Cardiac muscle cell (in vitro differentiated cells and primary cell): ENCODE measurements at regions not wholly inside any gene's neighbourhood (a gene's known extent, or its start where the extent isn't known, plus 50 kb on each side); places are given as distances from the start of the nearest gene placed in this dataset.
A peak's percentile ranks its signal among the peaks of the same experiment; 100 is the strongest.

Experiments
- DNase-seq, 2 donors: peaks; one replicate each; pipeline versions ENCODE4 v3.0.0 to v3.0.0-alpha.2; 2010 to 2017; ENCODE audit warnings: low read depth in 1 of 2, low spot score in 1 of 2
- H3K27ac ChIP-seq: fragments of 200-600 bp; sonication (generic); 2 replicates; pipeline ENCODE4 v1.5.1; 2016
- H3K27me3 ChIP-seq: fragments of 200-600 bp; sonication (generic); 2 replicates; pipeline ENCODE4 v1.6.0; 2016; ENCODE audit warnings: control low read depth
- H3K36me3 ChIP-seq: fragments of 200-600 bp; sonication (generic); 2 replicates; pipeline ENCODE4 v1.5.1; 2016; ENCODE audit warnings: control low read depth
- H3K4me1 ChIP-seq: fragments of 200-600 bp; sonication (generic); 2 replicates; pipeline ENCODE4 v1.8.1; 2017; ENCODE audit warnings: low read depth, mild to moderate bottlenecking, mixed run types
- H3K4me3 ChIP-seq: fragments of 200-600 bp; sonication (generic); 2 replicates; pipeline ENCODE4 v1.5.1; 2016; ENCODE audit warnings: mild to moderate bottlenecking
- H3K9me3 ChIP-seq: fragments of 200-600 bp; sonication (generic); 2 replicates; pipeline ENCODE4 v1.5.1; 2017; ENCODE audit warnings: low read depth, mild to moderate bottlenecking, control low read depth
- TF ChIP-seq, protein P1 (sequence below): IDR thresholded peaks from 2 replicates; pipeline ENCODE4 v1.5.1; 2012; ENCODE audit warnings: low read depth, mild to moderate bottlenecking, low read length

DNA sequence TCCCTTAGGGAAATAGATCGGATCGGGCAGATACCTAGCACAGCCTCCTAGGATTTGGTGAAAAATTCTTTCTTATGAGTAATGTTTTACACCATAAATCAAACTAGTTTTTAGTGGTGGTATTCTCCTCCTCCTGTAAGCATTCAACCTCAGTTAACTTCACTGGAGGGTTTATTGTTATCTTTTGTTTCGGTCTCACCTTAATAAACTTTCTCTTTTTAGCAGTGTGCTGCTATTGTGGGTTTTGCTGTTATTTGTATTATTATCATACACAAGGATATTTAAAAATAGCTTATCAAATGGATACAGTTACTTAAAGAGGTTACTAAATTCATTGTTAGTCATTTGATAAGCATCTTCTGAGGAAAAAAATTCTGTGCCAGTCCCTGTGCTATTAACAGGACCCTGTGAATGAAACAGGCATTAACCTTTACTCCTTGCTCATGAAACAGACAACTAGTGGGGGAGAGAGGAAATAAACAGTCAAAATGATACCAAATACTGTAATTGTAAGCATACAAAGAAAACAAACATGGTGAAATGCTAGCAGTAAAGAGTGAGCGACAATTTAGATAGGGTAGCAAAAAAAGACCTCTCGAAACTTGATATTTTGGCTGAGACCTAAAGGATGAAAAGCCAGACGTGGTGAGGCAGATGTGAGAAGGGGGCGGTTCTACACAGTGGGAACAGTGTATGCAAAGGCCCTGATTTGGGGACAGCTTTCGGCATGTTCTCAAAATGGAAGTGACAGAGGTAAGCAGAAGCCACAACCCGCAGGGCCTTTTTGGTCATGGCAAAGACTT is 178.7 kb upstream of the SOX5 start:
- DNase-seq: no peak
- H3K4me1 ChIP-seq: no peaks in the 10 kb centered on the region
- H3K9me3 ChIP-seq: no peaks in the 10 kb centered on the region
- no peak overlapping the region for H3K4me3 ChIP-seq
- H3K27ac ChIP-seq: no peak overlapping the region
- no peaks in the 10 kb centered on the region for H3K27me3 ChIP-seq
- H3K36me3 ChIP-seq: no peaks in the 10 kb centered on the region
- TF ChIP-seq, protein P1, sequence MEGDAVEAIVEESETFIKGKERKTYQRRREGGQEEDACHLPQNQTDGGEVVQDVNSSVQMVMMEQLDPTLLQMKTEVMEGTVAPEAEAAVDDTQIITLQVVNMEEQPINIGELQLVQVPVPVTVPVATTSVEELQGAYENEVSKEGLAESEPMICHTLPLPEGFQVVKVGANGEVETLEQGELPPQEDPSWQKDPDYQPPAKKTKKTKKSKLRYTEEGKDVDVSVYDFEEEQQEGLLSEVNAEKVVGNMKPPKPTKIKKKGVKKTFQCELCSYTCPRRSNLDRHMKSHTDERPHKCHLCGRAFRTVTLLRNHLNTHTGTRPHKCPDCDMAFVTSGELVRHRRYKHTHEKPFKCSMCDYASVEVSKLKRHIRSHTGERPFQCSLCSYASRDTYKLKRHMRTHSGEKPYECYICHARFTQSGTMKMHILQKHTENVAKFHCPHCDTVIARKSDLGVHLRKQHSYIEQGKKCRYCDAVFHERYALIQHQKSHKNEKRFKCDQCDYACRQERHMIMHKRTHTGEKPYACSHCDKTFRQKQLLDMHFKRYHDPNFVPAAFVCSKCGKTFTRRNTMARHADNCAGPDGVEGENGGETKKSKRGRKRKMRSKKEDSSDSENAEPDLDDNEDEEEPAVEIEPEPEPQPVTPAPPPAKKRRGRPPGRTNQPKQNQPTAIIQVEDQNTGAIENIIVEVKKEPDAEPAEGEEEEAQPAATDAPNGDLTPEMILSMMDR: no peak

DNA sequence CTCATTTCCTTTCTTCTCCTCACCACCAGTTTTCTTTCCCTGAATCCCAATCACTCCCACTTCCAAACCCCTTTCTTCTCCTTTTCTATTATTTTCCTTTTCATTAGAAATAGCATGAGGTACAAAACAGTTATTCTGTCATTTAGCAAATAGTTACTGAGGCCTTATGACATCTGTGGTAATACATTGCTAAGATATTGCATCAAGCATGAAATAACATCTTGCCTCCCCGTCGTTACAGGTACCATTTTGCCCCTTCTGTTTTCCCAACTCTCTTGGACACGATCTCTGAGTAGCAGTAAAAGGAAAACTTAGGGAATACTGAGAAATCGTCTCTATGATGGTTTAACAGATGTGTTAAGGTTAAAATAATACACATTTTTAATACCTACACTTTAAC is 175.8 kb upstream of the SOX5 start:
- Histone ChIP-seq H3K27me3 (no peaks in the 10 kb centered on the region), H3K4me1 (peaks cover 2% of the 10 kb centered on the region), H3K4me3 (no peak overlapping the region), H3K27ac (no peak overlapping the region), H3K36me3 (no peaks in the 10 kb centered on the region), H3K9me3 (no peaks in the 10 kb centered on the region)
- TF ChIP-seq, protein P1: no peak
- DNase-seq: no peak

DNA sequence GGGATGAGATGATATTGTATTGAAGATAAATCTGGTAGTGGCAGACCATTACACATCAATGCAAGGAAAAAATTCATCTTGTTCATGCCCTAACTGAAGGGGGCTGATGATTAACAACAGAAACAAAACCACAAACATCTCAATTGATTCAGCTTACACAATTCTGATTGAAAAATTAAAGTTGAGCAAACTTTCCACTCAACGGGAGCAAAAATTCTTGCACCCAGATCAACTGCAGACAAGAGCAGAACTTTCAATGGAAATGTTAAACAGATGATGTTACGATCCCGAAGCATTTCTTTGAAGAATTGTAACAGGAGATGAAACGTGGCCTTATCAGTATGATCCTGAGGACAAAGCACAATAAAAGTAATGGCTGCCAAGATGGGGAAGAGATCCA is 172.4 kb upstream of the SOX5 start:
- no peak for DNase-seq

DNA sequence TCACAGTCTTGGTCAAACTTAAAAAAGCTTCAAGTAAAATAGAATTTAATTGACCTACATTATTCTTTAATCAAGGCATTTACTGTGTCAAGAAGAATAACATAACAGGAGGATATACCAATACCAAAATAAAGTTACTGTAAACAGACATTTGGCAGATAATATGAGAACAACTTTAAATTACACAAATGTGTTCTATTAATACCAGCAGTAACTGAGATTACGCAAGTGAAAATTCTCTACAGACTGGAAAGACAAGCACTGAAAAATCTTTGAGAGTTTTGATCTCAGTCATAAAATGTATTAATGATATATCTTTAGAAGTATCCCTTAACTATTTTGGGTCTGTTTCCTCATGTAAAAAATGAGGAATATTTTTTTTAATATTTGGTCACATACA is 169.2 kb upstream of the SOX5 start:
- H3K27me3 ChIP-seq: no peaks in the 10 kb centered on the region
- peaks cover 2% of the 10 kb centered on the region for H3K4me1 ChIP-seq
- TF ChIP-seq, protein P1: no peak
- DNase-seq: peak in 1 of 2 donors; percentile 16
- no peak overlapping the region for H3K4me3 ChIP-seq
- H3K27ac ChIP-seq: no peak overlapping the region
- H3K36me3 ChIP-seq: no peaks in the 10 kb centered on the region
- H3K9me3 ChIP-seq: no peaks in the 10 kb centered on the region

More for the DNA sequence above, 172.4 kb upstream of the SOX5 start:
- H3K9me3 ChIP-seq: no peaks in the 10 kb centered on the region
- TF ChIP-seq, protein P1: no peak
- H3K4me1 ChIP-seq: peaks cover 2% of the 10 kb centered on the region
- H3K27me3 ChIP-seq: no peaks in the 10 kb centered on the region
- H3K36me3 ChIP-seq: no peaks in the 10 kb centered on the region
- H3K27ac ChIP-seq: no peak overlapping the region
- no peak overlapping the region for H3K4me3 ChIP-seq

DNA sequence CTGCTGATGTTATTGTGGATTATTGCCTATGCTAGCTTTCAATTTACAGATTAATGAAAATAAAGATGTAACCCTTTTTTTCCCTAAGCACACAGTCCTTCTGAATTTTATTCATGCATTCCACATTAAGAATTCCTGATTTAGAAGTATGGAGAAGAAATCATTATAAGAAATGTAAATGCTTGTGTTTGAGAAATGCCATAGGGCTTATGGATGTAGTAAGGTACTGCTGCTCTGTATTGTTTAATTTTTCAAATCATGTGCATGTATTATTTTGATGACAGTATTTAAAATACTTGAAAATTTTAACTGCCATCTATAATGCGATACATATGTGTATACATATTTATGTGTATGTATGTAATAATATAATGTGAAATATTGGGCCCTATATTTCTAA is 167.1 kb upstream of the SOX5 start:
- Histone ChIP-seq H3K4me1 (no peaks in the 10 kb centered on the region), H3K4me3 (no peak overlapping the region), H3K27me3 (no peaks in the 10 kb centered on the region), H3K9me3 (no peaks in the 10 kb centered on the region), H3K27ac (no peak overlapping the region), H3K36me3 (no peaks in the 10 kb centered on the region)
- TF ChIP-seq, protein P1: no peak
- no peak for DNase-seq
